Transverse colon (tissue), 3 donors: ENCODE measurements at regions not wholly inside any gene's neighbourhood (a gene's known extent, or its start where the extent isn't known, plus 50 kb on each side); places are given as distances from the start of the nearest gene placed in this dataset.
"Not testable (repeated sequence)": the region's sequence is repeated elsewhere in the genome, so short reads cannot be mapped to it uniquely, and the experiment has no call there.

Experiments
- POLR2A ChIP-seq: fragments of 450-650 bp; IDR thresholded peaks from one replicate; pipeline ENCODE4 v1.6.1; 2016; ENCODE audit warnings: antibody characterized with exemption, mild to moderate bottlenecking, moderate library complexity
- TF ChIP-seq, protein P1 (sequence below), 5 experiments: fragments of 200-600 bp in 3 of 5; fragments of 450-650 bp in 2 of 5; sonication (generic) in 3 of 5; IDR thresholded peaks; 1 replicate in 2 of 5; 2 replicates in 3 of 5; pipeline ENCODE4 v1.5.1; 2016 to 2017; ENCODE audit warnings: antibody characterized with exemption in 5 of 5, inconsistent platforms in 3 of 5, mild to moderate bottlenecking in 2 of 5, moderate library complexity in 1 of 5

DNA sequence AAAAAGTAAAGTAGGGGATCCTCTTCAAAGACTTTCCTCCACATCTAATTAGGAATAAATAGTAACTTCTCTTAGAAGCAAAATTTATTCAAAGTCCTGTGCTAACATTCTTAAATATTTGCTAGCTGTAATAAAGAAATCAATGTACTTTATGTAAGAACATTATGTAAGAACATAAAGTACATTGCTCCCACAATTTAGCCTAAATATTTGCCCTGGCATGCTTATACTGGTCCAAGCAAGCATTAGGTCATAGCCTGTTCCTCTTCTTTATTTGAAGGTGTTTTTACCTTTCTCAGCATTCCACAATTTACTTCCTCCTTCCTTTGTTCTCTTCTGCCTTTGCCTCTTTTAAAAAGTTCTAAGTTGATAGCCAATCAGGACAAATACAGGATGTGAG is 1480.5 kb upstream of the TENM4 start:
- not testable (repeated sequence) for TF ChIP-seq POLR2A
- TF ChIP-seq, protein P1, sequence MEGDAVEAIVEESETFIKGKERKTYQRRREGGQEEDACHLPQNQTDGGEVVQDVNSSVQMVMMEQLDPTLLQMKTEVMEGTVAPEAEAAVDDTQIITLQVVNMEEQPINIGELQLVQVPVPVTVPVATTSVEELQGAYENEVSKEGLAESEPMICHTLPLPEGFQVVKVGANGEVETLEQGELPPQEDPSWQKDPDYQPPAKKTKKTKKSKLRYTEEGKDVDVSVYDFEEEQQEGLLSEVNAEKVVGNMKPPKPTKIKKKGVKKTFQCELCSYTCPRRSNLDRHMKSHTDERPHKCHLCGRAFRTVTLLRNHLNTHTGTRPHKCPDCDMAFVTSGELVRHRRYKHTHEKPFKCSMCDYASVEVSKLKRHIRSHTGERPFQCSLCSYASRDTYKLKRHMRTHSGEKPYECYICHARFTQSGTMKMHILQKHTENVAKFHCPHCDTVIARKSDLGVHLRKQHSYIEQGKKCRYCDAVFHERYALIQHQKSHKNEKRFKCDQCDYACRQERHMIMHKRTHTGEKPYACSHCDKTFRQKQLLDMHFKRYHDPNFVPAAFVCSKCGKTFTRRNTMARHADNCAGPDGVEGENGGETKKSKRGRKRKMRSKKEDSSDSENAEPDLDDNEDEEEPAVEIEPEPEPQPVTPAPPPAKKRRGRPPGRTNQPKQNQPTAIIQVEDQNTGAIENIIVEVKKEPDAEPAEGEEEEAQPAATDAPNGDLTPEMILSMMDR (IDR thresholded peaks at IDR 0.05), result not testable (repeated sequence)
